Fibroblast of pulmonary artery (primary cell): ENCODE measurements at regions not wholly inside any gene's neighbourhood (a gene's known extent, or its start where the extent isn't known, plus 50 kb on each side); places are given as distances from the start of the nearest gene placed in this dataset.

Experiments used
- DNase-seq: peaks from one replicate; pipeline ENCODE4 v3.0.0-alpha.2; 2010; ENCODE audit warnings: low read depth
- H3K4me3 ChIP-seq: replicated peaks from 2 replicates; pipeline ENCODE4 v1.5.1; 2011; ENCODE audit warnings: low read depth, mild to moderate bottlenecking, control low read depth, low read length, moderate library complexity
- CTCF ChIP-seq: IDR thresholded peaks from 2 replicates; pipeline ENCODE4 v1.5.1; 2011; ENCODE audit warnings: mild to moderate bottlenecking, control low read depth, low read length, inconsistent platforms; ENCODE audit errors: missing control alignments

DNA sequence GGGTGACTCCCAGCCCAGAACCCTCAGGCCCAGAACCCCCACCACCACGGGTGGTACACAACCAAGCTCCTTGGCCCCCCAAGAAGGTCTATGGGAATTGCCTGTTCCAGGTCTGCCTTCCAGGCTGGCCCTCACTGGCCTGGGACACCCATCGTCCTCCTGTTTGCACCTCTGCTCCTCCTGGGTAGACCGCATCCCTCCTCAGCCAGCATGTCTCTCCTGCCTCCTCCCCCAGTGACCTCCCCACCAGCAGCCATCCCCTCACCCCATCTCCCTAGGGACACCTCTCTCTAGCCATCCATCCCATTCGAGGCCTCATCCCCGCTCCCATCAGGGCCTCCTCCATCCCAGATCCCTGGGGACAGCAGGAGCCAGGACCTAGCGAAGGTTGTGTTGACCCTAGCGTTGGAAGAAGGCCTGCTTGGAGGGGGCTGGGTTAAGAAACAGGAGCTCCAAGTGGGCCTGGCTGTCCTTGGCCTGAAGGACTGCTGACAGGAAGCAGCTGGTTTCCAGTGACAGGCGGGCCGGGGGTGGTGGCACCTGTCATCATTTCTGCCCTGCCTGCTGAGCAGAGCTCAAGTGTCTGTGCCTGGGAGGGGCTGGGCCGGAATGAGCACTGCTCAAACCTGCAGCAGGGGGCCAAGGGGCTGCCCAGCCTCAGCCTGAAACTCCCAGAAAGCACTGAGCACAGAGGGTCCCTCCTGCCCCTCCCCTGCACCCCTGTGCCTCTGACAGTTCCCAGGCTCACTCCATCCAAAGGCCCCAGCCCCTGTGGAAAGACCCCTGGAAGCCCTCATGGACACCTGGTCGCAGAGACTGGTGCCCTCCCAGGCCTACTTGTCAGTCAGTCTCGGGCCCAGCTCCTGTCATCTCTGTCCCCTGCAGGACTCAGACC is 96.0 kb upstream of the OTOS start:
- no peak for DNase-seq

DNA sequence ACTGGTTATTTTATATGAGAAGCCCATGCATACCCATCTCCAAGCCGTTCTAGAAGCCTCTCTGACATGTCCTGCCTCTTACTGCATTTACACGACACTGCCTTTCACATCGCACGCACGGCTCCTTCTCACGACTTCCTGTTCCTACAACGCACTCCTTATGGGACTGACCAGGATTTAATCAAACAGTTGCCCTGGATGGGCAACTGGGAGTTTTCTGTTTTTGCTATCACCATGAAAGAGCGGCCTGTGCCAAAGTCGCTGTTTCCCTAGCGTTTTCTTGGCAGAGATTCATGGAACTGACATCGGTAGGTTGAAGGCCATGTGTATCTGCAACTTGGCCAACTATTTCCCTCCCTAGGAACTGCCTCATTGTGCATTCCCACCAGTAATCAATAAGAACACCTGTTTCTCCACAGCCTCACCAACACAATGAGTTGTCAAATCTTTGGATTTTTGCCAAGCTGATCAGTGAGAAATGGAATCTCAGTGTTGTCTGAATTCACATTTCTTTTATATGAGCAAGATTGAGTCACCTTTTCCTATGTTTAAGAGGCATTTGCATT is 97.2 kb upstream of the OTOS start:
- peak; percentile 72 for DNase-seq
- TF ChIP-seq CTCF, result no peak
- H3K4me3 ChIP-seq, result no peak overlapping the region

More for the DNA sequence above, 96.0 kb upstream of the OTOS start:
- TF ChIP-seq CTCF, result no peak
- H3K4me3 ChIP-seq, result no peak overlapping the region

GRCh38 chr2:240238201-240238600 is 97.7 kb upstream of the OTOS start:
- H3K4me3 ChIP-seq, result no peak overlapping the region
- TF ChIP-seq CTCF, result no peak
- no peak for DNase-seq

DNA sequence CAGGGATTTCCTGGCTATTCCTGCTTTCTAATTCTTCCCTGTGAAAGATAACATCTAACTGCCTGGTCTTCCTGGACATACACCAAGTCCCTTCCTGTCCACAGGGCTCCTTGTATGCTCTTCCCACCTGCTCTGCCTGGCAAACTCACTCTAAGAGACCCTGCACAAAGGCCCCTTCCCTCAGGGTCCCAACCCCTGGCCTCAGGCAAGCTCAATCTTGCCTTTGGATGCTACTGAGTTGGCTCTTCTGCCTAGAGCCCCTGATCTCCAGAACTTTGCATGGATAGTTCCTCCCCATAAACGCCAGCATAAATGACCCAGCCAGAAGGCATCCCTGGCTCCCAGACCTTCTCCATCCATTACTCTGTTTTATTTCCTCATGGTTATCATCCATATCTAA is 98.3 kb upstream of the OTOS start:
- DNase-seq, result no peak
- no peak for TF ChIP-seq CTCF
- H3K4me3 ChIP-seq, result no peak overlapping the region

GRCh38 chr2:240239325-240239724 is 98.9 kb upstream of the OTOS start:
- no peak for DNase-seq
- no peak for TF ChIP-seq CTCF

GRCh38 chr2:240240017-240240734 is 99.7 kb upstream of the OTOS start:
- TF ChIP-seq CTCF, result no peak
- no peak overlapping the region for H3K4me3 ChIP-seq
- no peak for DNase-seq

More at GRCh38 chr2:240239325-240239724, 98.9 kb upstream of the OTOS start:
- no peak overlapping the region for H3K4me3 ChIP-seq
